DND-41 (cell line): ENCODE measurements at regions not wholly inside any gene's neighbourhood (a gene's known extent, or its start where the extent isn't known, plus 50 kb on each side); places are given as distances from the start of the nearest gene placed in this dataset.

Experiments used
- ATAC-seq: fragments of 200-7000 bp; cut with Tn5 transposase; 3 replicates; pipeline ENCODE4 v1.9.1; 2021; ENCODE audit warnings: low read depth; ENCODE audit not compliant: insufficient read depth
- DNase-seq: peaks from one replicate; pipeline ENCODE4 v3.0.0-alpha.2; 2020
- H2AFZ ChIP-seq: 2 replicates; pipeline ENCODE4 v1.6.0; 2012; ENCODE audit warnings: low read depth, low read length
- H3K27ac ChIP-seq: 2 replicates; pipeline ENCODE4 v1.5.1; 2012; ENCODE audit warnings: low read length, inconsistent platforms
- H3K27me3 ChIP-seq: fragments of 200-600 bp; sonication (generic); 2 replicates; pipeline ENCODE4 v1.6.0; 2012; ENCODE audit warnings: low read length, mild to moderate bottlenecking, inconsistent platforms; ENCODE audit not compliant: insufficient read depth, poor library complexity
- H3K36me3 ChIP-seq: 2 replicates; pipeline ENCODE4 v1.5.1; 2012; ENCODE audit warnings: low read length, inconsistent platforms; ENCODE audit not compliant: insufficient read depth
- H3K4me1 ChIP-seq: 2 replicates; pipeline ENCODE4 v1.5.1; 2012; ENCODE audit warnings: mild to moderate bottlenecking, low read length; ENCODE audit not compliant: insufficient read depth
- H3K4me2 ChIP-seq: 2 replicates; pipeline ENCODE4 v1.6.0; 2012; ENCODE audit warnings: mild to moderate bottlenecking, moderate library complexity, low read length, inconsistent platforms; ENCODE audit not compliant: insufficient read depth
- H3K4me3 ChIP-seq, 2 experiments: fragments of 200-600 bp in 1 of 2; shearing (Covaris generic) in 1 of 2; 2 replicates each; pipeline ENCODE4 v1.5.1; 2012 to 2016; ENCODE audit warnings: inconsistent platforms in 2 of 2, low read length in 2 of 2, mild to moderate bottlenecking in 2 of 2, low read depth in 1 of 2, moderate library complexity in 1 of 2
- H3K79me2 ChIP-seq: 2 replicates; pipeline ENCODE4 v1.6.0; 2012; ENCODE audit warnings: low read length, inconsistent platforms; ENCODE audit not compliant: insufficient read depth
- H3K9ac ChIP-seq: 2 replicates; pipeline ENCODE4 v1.6.0; 2012; ENCODE audit warnings: low read depth, mild to moderate bottlenecking, inconsistent platforms, low read length, moderate library complexity
- H3K9me3 ChIP-seq: 2 replicates; pipeline ENCODE4 v1.5.1; 2012; ENCODE audit warnings: low read length, moderate library complexity, mild to moderate bottlenecking, inconsistent platforms; ENCODE audit not compliant: insufficient read depth, severe bottlenecking
- H4K20me1 ChIP-seq: 2 replicates; pipeline ENCODE4 v1.6.0; 2012; ENCODE audit warnings: low read length; ENCODE audit not compliant: insufficient read depth
- CTCF ChIP-seq: IDR thresholded peaks from 2 replicates; pipeline ENCODE4 v1.5.1; 2012; ENCODE audit warnings: borderline replicate concordance, low read length, moderate library complexity, mild to moderate bottlenecking; ENCODE audit not compliant: poor library complexity, severe bottlenecking; ENCODE audit errors: extremely low read depth
- EZH2 ChIP-seq: IDR thresholded peaks from 3 replicates; pipeline ENCODE4 v1.6.1; 2012; ENCODE audit warnings: borderline replicate concordance, low read depth, mild to moderate bottlenecking, moderate library complexity, low read length, inconsistent platforms; ENCODE audit not compliant: severe bottlenecking

GRCh38 chr5:91998774-91999173 is 615.7 kb upstream of the ARRDC3 start:
- TF ChIP-seq EZH2 (no peak), CTCF (no peak)
- no peaks in the 10 kb centered on the region for H3K79me2 ChIP-seq
- no peaks in the 10 kb centered on the region for H4K20me1 ChIP-seq
- H3K4me1 ChIP-seq = no peaks in the 10 kb centered on the region
- no peaks in the 10 kb centered on the region for H3K9me3 ChIP-seq
- no peak overlapping the region for H3K27ac ChIP-seq
- no peak overlapping the region for H2AFZ ChIP-seq
- H3K4me2 ChIP-seq = no peak overlapping the region
- H3K36me3 ChIP-seq = no peaks in the 10 kb centered on the region
- no peaks in the 10 kb centered on the region for H3K27me3 ChIP-seq
- H3K4me3 ChIP-seq = no peak overlapping the region
- DNase-seq (no peak), ATAC-seq (no peak)
- no peak overlapping the region for H3K9ac ChIP-seq

GRCh38 chr5:91983869-91984268 is 600.8 kb upstream of the ARRDC3 start:
- Histone ChIP-seq H4K20me1 (no peaks in the 10 kb centered on the region), H3K9me3 (no peaks in the 10 kb centered on the region), H3K79me2 (no peaks in the 10 kb centered on the region), H3K9ac (no peak overlapping the region), H3K4me1 (no peaks in the 10 kb centered on the region), H3K36me3 (no peaks in the 10 kb centered on the region), H2AFZ (no peak overlapping the region), H3K4me2 (no peak overlapping the region), H3K4me3 (no peak overlapping the region), H3K27me3 (no peaks in the 10 kb centered on the region), H3K27ac (no peak overlapping the region)
- ATAC-seq (no peak), DNase-seq (no peak)
- no peak for TF ChIP-seq EZH2
- TF ChIP-seq CTCF = no peak

- H3K27me3 ChIP-seq = no peaks in the 10 kb centered on the region
- no peak for DNase-seq
- H3K9me3 ChIP-seq = no peaks in the 10 kb centered on the region
- no peaks in the 10 kb centered on the region for H4K20me1 ChIP-seq
- ATAC-seq = no peak
- no peaks in the 10 kb centered on the region for H3K36me3 ChIP-seq
- H2AFZ ChIP-seq = no peak overlapping the region
- H3K4me2 ChIP-seq = no peak overlapping the region
- H3K9ac ChIP-seq = no peak overlapping the region
- no peak overlapping the region for H3K27ac ChIP-seq
- no peaks in the 10 kb centered on the region for H3K4me1 ChIP-seq
- no peak for TF ChIP-seq CTCF
- no peak for TF ChIP-seq EZH2
- no peak overlapping the region for H3K4me3 ChIP-seq
- H3K79me2 ChIP-seq = no peaks in the 10 kb centered on the region
Measured at GRCh38 chr5:91978221-91978882, 595.2 kb upstream of the ARRDC3 start.

- Histone ChIP-seq H3K9me3 (no peaks in the 10 kb centered on the region), H3K27me3 (no peaks in the 10 kb centered on the region), H3K36me3 (no peaks in the 10 kb centered on the region), H3K79me2 (no peaks in the 10 kb centered on the region), H3K4me2 (no peak overlapping the region), H3K27ac (no peak overlapping the region), H2AFZ (no peak overlapping the region), H3K9ac (no peak overlapping the region), H3K4me3 (no peak overlapping the region), H3K4me1 (no peaks in the 10 kb centered on the region), H4K20me1 (no peaks in the 10 kb centered on the region)
- ATAC-seq (no peak), DNase-seq (no peak)
- no peak for TF ChIP-seq CTCF
- TF ChIP-seq EZH2 = no peak
Measured at GRCh38 chr5:91977579-91977978, 594.5 kb upstream of the ARRDC3 start.
